Astrocyte of the spinal cord (primary cell): ENCODE measurements at regions not wholly inside any gene's neighbourhood (a gene's known extent, or its start where the extent isn't known, plus 50 kb on each side); places are given as distances from the start of the nearest gene placed in this dataset.

Experiments used
- DNase-seq: peaks from one replicate; pipeline ENCODE4 v3.0.0; 2011; ENCODE audit warnings: low read depth, low spot score
- H3K4me3 ChIP-seq: 2 replicates; pipeline ENCODE4 v1.5.1; 2011; ENCODE audit warnings: low read depth, mild to moderate bottlenecking, low read length, moderate library complexity
- CTCF ChIP-seq: IDR thresholded peaks from 2 replicates; pipeline ENCODE4 v1.5.1; 2012; ENCODE audit warnings: low read depth, mild to moderate bottlenecking, low read length, inconsistent platforms
- in situ Hi-C: cut with HindIII; loops from 2 replicates; pipeline ENCODE4 v1.10.0; 2017; ENCODE audit warnings: low sequenced_read_pairs

- in situ Hi-C loops, result no loop called here
- DNase-seq, result no peak
- TF ChIP-seq CTCF, result no peak
- no peak overlapping the region for H3K4me3 ChIP-seq
These were observed 193.1 kb upstream of the ADAMTS9 start for GRCh38 chr3:64880916-64881315.

GRCh38 chr3:64878362-64878761 lies 190.6 kb upstream of the ADAMTS9 start:
- in situ Hi-C loops, result no loop called here
- no peak overlapping the region for H3K4me3 ChIP-seq
- DNase-seq, result no peak
- TF ChIP-seq CTCF, result no peak

- in situ Hi-C loops, result no loop called here
- no peak for DNase-seq
- no peak for TF ChIP-seq CTCF
- H3K4me3 ChIP-seq, result no peak overlapping the region
These were observed 185.6 kb upstream of the ADAMTS9 start for GRCh38 chr3:64873400-64873799.

- no peak for DNase-seq
- in situ Hi-C loops, result no loop called here
These were observed 184.5 kb upstream of the ADAMTS9 start for GRCh38 chr3:64872345-64872744.

GRCh38 chr3:64871834-64872249 lies 184.0 kb upstream of the ADAMTS9 start:
- in situ Hi-C loops, result no loop called here
- no peak for TF ChIP-seq CTCF
- no peak overlapping the region for H3K4me3 ChIP-seq
- DNase-seq, result no peak

More at GRCh38 chr3:64872345-64872744, 184.5 kb upstream of the ADAMTS9 start:
- no peak overlapping the region for H3K4me3 ChIP-seq
- no peak for TF ChIP-seq CTCF

- no peak for TF ChIP-seq CTCF
- no peak overlapping the region for H3K4me3 ChIP-seq
- no peak for DNase-seq
- in situ Hi-C loops, result no loop called here
These were observed 183.3 kb upstream of the ADAMTS9 start for GRCh38 chr3:64870876-64871646.
